ENCODE measurements at regions not wholly inside any gene's neighbourhood (a gene's known extent, or its start where the extent isn't known, plus 50 kb on each side); places are given as distances from the start of the nearest gene placed in this dataset.

DNA sequence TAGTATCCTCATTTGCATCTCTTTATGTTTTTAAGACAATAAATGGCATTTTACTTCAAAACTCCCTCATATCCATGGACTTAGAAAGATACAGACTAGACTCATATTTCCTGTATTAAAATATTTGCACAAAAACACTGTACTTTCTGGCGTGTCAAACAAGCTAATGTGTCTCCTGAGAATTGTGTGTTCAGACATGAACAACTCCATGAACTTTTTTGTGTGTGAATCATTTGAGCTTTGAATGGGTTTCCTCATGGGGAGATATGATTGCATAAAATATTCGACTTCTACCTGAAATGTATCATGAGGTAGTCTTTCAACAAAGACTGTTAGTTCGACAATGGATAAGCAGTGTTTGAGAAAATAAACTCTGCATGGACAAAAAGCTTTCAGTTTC lies 58.8 kb downstream of the TMEM30B start (continued):
- no peak for TF ChIP-seq ETS1 (IDR thresholded peaks at IDR 0.05)
- TF ChIP-seq NANOG (IDR thresholded peaks at IDR 0.05; ENCODE audit: borderline replicate concordance) = no peak

DNA sequence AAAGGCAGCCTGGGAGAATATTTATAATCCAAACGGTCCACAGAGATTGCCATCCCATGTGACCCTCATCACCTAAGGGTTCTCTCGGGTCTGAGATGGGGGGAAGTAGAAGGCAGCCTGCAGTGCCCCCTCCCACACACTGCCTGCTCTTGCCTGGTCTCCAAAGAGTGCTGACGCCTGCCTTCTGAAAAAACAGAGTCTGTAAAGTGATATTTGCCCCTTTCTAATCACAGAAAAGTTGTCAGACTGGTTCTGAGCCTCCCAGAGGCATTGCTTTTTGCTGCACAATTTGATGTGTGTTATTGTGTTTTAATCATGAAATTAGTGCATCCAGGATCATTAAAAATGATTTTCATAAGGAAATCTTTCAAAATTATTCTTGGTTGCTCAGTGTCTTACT lies 59.2 kb downstream of the TMEM30B start:
- Histone ChIP-seq H3K27ac (ENCODE audit: low read depth) (no peak overlapping the region), H3F3A (replicated peaks; ENCODE audit: low read depth) (no peaks in the 10 kb centered on the region), H3K4me3 (no peak overlapping the region), H3K27me3 (ENCODE audit: insufficient read depth) (no peaks in the 10 kb centered on the region), H3K9me2 (ENCODE audit: insufficient read depth) (0 out of 2 replicates have a peak, but pooled peaks cover 3% of the 10 kb centered on the region), H4K20me1 (replicated peaks; ENCODE audit: insufficient read depth) (no peaks in the 10 kb centered on the region), H3K79me2 (replicated peaks; ENCODE audit: insufficient read depth) (no peaks in the 10 kb centered on the region), H3K36me3 (ENCODE audit: insufficient read depth) (no peaks in the 10 kb centered on the region), H3K4me2 (peak overlapping the region; percentile 15; the same call in 1 of the 2 replicates), H2AFZ (0 out of 2 replicates have a peak overlapping the region, but pooled peaks have one; percentile 3), H3K4me1 (ENCODE audit: insufficient read depth) (peaks cover 28% of the 10 kb centered on the region)
- Mint-ChIP-seq H3K4me1 (peaks cover 41% of the 10 kb centered on the region), H3K27me3 (ENCODE audit: insufficient read depth, low read depth, poor library complexity) (no peaks in the 10 kb centered on the region), H3K36me3 (ENCODE audit: low read depth) (no peaks in the 10 kb centered on the region), H3K9me3 (no peaks in the 10 kb centered on the region), H3K4me3 (no peak overlapping the region), H3K27ac (no peak overlapping the region)
- DNase-seq (ENCODE audit: low spot score) = no peak
- peak; percentile 26; the same call in 1 of the 3 replicates for ATAC-seq
- TF ChIP-seq POLR2AphosphoS5 (IDR thresholded peaks at IDR 0.05; ENCODE audit: low read depth) = no peak
- TF ChIP-seq NANOG (IDR thresholded peaks at IDR 0.05; ENCODE audit: borderline replicate concordance) = no peak
- TF ChIP-seq CREB1 (CRISPR knock-in tag; IDR thresholded peaks at IDR 0.05; ENCODE audit: low read depth) = no peak
- TF ChIP-seq STAT1 (IDR thresholded peaks at IDR 0.05; ENCODE audit: unreplicated experiment) = no peak
- TF ChIP-seq ZNF331 (CRISPR knock-in tag; IDR thresholded peaks at IDR 0.05; ENCODE audit: low read depth) = no peak
- no peak for TF ChIP-seq CTCF (conservative IDR thresholded peaks at IDR 0.05; ENCODE audit: low read depth in 2 of 2)
- TF ChIP-seq, protein P1, sequence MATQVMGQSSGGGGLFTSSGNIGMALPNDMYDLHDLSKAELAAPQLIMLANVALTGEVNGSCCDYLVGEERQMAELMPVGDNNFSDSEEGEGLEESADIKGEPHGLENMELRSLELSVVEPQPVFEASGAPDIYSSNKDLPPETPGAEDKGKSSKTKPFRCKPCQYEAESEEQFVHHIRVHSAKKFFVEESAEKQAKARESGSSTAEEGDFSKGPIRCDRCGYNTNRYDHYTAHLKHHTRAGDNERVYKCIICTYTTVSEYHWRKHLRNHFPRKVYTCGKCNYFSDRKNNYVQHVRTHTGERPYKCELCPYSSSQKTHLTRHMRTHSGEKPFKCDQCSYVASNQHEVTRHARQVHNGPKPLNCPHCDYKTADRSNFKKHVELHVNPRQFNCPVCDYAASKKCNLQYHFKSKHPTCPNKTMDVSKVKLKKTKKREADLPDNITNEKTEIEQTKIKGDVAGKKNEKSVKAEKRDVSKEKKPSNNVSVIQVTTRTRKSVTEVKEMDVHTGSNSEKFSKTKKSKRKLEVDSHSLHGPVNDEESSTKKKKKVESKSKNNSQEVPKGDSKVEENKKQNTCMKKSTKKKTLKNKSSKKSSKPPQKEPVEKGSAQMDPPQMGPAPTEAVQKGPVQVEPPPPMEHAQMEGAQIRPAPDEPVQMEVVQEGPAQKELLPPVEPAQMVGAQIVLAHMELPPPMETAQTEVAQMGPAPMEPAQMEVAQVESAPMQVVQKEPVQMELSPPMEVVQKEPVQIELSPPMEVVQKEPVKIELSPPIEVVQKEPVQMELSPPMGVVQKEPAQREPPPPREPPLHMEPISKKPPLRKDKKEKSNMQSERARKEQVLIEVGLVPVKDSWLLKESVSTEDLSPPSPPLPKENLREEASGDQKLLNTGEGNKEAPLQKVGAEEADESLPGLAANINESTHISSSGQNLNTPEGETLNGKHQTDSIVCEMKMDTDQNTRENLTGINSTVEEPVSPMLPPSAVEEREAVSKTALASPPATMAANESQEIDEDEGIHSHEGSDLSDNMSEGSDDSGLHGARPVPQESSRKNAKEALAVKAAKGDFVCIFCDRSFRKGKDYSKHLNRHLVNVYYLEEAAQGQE (IDR thresholded peaks at IDR 0.05; ENCODE audit: unreplicated experiment) = no peak
- TF ChIP-seq JUNB (IDR thresholded peaks at IDR 0.05; ENCODE audit: unreplicated experiment) = no peak
- TF ChIP-seq ZNF114 (CRISPR knock-in tag; IDR thresholded peaks at IDR 0.05) = no peak
- TF ChIP-seq EZH2 (IDR thresholded peaks at IDR 0.05; ENCODE audit: low read depth, unreplicated experiment) = no peak
- TF ChIP-seq ZNF462 (CRISPR knock-in tag; IDR thresholded peaks at IDR 0.05) = no peak
- TF ChIP-seq ETS1 (IDR thresholded peaks at IDR 0.05) = no peak

Measured in GM23338 (cell line).